ENCODE measurements at regions not wholly inside any gene's neighbourhood (a gene's known extent, or its start where the extent isn't known, plus 50 kb on each side); places are given as distances from the start of the nearest gene placed in this dataset.

- Histone ChIP-seq H3K9me3 (peaks cover 0 to 11% (median 0%) of the 10 kb centered on the region in 11 donors), H3K27me3 (no peaks in the 10 kb centered on the region), H3K36me3 (no peaks in the 10 kb centered on the region), H3K4me1 (no peaks in the 10 kb centered on the region), H3K27ac (no peak overlapping the region), H3K4me3 (no peak overlapping the region)
- ATAC-seq (no peak), DNase-seq (no peak)
- WGBS, 2 donors, result 93 to 94% methylated on average over 10 of the region's 10 CpGs
- TF ChIP-seq, protein P1, sequence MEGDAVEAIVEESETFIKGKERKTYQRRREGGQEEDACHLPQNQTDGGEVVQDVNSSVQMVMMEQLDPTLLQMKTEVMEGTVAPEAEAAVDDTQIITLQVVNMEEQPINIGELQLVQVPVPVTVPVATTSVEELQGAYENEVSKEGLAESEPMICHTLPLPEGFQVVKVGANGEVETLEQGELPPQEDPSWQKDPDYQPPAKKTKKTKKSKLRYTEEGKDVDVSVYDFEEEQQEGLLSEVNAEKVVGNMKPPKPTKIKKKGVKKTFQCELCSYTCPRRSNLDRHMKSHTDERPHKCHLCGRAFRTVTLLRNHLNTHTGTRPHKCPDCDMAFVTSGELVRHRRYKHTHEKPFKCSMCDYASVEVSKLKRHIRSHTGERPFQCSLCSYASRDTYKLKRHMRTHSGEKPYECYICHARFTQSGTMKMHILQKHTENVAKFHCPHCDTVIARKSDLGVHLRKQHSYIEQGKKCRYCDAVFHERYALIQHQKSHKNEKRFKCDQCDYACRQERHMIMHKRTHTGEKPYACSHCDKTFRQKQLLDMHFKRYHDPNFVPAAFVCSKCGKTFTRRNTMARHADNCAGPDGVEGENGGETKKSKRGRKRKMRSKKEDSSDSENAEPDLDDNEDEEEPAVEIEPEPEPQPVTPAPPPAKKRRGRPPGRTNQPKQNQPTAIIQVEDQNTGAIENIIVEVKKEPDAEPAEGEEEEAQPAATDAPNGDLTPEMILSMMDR (IDR thresholded peaks at IDR 0.05), result no peak
- intact Hi-C loops (cut with DNase I), result no loop called here
These were observed 275.2 kb downstream of the TRIML1 start for GRCh38 chr4:188414441-188414840.

- Histone ChIP-seq H3K27ac (no peak overlapping the region), H3K27me3 (no peaks in the 10 kb centered on the region), H3K9me3 (peaks cover 0 to 4% (median 0%) of the 10 kb centered on the region in 11 donors), H3K4me1 (no peaks in the 10 kb centered on the region), H3K4me3 (no peak overlapping the region), H3K36me3 (no peaks in the 10 kb centered on the region)
- intact Hi-C loops (cut with DNase I), result no loop called here
- WGBS, 2 donors, result 27 to 42% methylated on average over 3 of the region's 3 CpGs
- ATAC-seq, result peak in 3 of 8 donors; percentile 35 to 52 (median 51)
- TF ChIP-seq, protein P1 (IDR thresholded peaks at IDR 0.05), result peak in 1 of 9 donors; percentile 22
- no peak for DNase-seq
These were observed 277.9 kb downstream of the TRIML1 start for GRCh38 chr4:188417181-188417580.

DNA sequence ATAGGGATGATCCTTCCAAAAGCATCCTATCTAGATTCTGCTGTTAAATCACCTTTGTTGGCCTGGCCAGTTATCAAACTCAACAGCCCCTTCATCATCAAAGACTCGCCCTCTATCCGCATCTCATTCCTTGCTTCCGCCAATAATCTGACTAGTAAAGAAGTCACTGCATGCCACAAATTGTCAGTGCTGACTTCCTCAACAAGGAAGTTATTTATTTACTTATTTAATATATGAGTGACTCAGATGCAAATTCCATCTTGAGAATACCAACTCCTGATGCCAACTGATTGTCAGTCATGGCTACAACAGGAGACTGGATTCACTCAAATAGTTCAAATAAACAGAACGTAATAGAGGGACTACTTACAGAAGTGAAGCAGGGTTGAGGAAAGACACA, 283.8 kb downstream of the TRIML1 start:
- WGBS, 2 donors, result 75 to 87% methylated on average over 4 of the region's 4 CpGs
- H3K27ac ChIP-seq, result no peak overlapping the region
- no peaks in the 10 kb centered on the region for H3K4me1 ChIP-seq
- no peak overlapping the region for H3K4me3 ChIP-seq
- ATAC-seq (no peak), DNase-seq (no peak)
- H3K36me3 ChIP-seq, result no peaks in the 10 kb centered on the region
- TF ChIP-seq, protein P1 (IDR thresholded peaks at IDR 0.05), result no peak
- H3K9me3 ChIP-seq, result peaks cover 0 to 4% (median 0%) of the 10 kb centered on the region in 11 donors
- intact Hi-C loops (cut with DNase I), result no loop called here
- H3K27me3 ChIP-seq, result no peaks in the 10 kb centered on the region

DNA sequence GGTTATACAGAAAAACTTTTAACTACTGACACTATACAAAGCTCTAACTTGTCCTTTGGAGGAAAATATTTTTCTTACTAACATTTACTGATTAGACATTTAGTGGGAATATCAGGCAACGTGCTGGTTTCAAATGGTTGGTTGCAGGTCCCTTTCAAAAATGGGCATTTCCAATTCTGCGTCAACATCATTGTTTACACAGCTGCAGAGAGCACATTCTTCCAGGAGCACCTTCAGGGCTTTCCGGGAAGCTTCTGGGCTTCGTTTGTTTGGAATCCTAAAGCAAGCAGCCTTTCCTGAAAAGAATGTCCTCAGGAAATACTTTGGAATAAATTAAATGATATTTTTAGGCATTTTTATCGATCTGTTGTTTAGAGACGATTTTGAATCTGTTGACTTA, 289.7 kb downstream of the TRIML1 start:
- Histone ChIP-seq H3K27ac (no peak overlapping the region), H3K9me3 (peaks cover 0 to 4% (median 0%) of the 10 kb centered on the region in 11 donors), H3K27me3 (no peaks in the 10 kb centered on the region), H3K4me3 (no peak overlapping the region), H3K36me3 (no peaks in the 10 kb centered on the region), H3K4me1 (peaks cover 0 to 6% (median 0%) of the 10 kb centered on the region in 9 donors)
- intact Hi-C loops (cut with DNase I), result no loop called here
- DNase-seq, result no peak
- WGBS, 2 donors, result 32 to 38% methylated on average over 6 of the region's 6 CpGs
- no peak for ATAC-seq
- TF ChIP-seq, protein P1 (IDR thresholded peaks at IDR 0.05), result no peak
